ENCODE measurements at regions not wholly inside any gene's neighbourhood (a gene's known extent, or its start where the extent isn't known, plus 50 kb on each side); places are given as distances from the start of the nearest gene placed in this dataset.

DNA sequence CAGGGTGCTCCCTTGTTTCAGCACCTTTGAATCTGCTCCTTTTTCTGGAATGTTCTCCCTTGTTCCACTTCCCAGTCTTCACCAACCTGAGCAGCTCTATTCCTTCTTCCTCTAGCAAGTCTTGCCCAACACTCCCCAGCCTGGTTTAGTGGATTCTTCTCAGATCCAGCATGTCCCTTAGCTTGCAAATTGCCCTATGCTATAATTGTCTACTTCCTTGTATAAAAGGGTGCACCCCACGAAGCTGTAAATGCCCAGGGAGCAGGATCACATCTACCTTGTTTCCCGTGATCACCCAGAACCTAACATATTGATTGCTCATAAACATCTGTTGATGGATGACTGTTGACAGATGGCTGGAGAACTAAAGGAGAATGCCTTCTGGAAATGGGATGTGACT is 93.2 kb upstream of the C1QTNF9B start:
- no peaks in the 10 kb centered on the region for H3K36me3 ChIP-seq (ENCODE audit: control insufficient read depth in 4 of 4, insufficient read depth in 3 of 4, low read depth in 1 of 4, low read length in 3 of 4)
- no peaks in the 10 kb centered on the region for H3K4me1 ChIP-seq (ENCODE audit: control insufficient read depth in 4 of 4, insufficient read depth in 4 of 4, low read length in 3 of 4)
- no peak for DNase-seq (ENCODE audit: low spot score)
- H3K9me3 ChIP-seq (ENCODE audit: control insufficient read depth in 4 of 4, low read length in 3 of 4) = no peaks in the 10 kb centered on the region
- no peak overlapping the region for H3K4me3 ChIP-seq (ENCODE audit: low read depth in 1 of 3, low read length in 3 of 3)
- no peaks in the 10 kb centered on the region for H3K27me3 ChIP-seq (ENCODE audit: control insufficient read depth in 4 of 4, insufficient read depth in 4 of 4, low read length in 3 of 4)
- H3K9ac ChIP-seq (ENCODE audit: low read depth in 1 of 2, low read length in 2 of 2) = no peak overlapping the region
- TF ChIP-seq HNF4G (IDR thresholded peaks at IDR 0.05) = no peak
- TF ChIP-seq FOXA1 (IDR thresholded peaks at IDR 0.05) = no peak
- TF ChIP-seq GABPA (IDR thresholded peaks at IDR 0.05 in 1 of 2, conservative IDR thresholded peaks at IDR 0.05 in 1 of 2) = no peak
- TF ChIP-seq TAF1 (conservative IDR thresholded peaks at IDR 0.05) = no peak
- TF ChIP-seq NR2F2 (IDR thresholded peaks at IDR 0.05) = no peak
- TF ChIP-seq RXRA (IDR thresholded peaks at IDR 0.05) = no peak
- TF ChIP-seq HNF4A (conservative IDR thresholded peaks at IDR 0.05) = no peak
- TF ChIP-seq, protein P1, sequence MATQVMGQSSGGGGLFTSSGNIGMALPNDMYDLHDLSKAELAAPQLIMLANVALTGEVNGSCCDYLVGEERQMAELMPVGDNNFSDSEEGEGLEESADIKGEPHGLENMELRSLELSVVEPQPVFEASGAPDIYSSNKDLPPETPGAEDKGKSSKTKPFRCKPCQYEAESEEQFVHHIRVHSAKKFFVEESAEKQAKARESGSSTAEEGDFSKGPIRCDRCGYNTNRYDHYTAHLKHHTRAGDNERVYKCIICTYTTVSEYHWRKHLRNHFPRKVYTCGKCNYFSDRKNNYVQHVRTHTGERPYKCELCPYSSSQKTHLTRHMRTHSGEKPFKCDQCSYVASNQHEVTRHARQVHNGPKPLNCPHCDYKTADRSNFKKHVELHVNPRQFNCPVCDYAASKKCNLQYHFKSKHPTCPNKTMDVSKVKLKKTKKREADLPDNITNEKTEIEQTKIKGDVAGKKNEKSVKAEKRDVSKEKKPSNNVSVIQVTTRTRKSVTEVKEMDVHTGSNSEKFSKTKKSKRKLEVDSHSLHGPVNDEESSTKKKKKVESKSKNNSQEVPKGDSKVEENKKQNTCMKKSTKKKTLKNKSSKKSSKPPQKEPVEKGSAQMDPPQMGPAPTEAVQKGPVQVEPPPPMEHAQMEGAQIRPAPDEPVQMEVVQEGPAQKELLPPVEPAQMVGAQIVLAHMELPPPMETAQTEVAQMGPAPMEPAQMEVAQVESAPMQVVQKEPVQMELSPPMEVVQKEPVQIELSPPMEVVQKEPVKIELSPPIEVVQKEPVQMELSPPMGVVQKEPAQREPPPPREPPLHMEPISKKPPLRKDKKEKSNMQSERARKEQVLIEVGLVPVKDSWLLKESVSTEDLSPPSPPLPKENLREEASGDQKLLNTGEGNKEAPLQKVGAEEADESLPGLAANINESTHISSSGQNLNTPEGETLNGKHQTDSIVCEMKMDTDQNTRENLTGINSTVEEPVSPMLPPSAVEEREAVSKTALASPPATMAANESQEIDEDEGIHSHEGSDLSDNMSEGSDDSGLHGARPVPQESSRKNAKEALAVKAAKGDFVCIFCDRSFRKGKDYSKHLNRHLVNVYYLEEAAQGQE (IDR thresholded peaks at IDR 0.05) = no peak
- TF ChIP-seq, protein P2, sequence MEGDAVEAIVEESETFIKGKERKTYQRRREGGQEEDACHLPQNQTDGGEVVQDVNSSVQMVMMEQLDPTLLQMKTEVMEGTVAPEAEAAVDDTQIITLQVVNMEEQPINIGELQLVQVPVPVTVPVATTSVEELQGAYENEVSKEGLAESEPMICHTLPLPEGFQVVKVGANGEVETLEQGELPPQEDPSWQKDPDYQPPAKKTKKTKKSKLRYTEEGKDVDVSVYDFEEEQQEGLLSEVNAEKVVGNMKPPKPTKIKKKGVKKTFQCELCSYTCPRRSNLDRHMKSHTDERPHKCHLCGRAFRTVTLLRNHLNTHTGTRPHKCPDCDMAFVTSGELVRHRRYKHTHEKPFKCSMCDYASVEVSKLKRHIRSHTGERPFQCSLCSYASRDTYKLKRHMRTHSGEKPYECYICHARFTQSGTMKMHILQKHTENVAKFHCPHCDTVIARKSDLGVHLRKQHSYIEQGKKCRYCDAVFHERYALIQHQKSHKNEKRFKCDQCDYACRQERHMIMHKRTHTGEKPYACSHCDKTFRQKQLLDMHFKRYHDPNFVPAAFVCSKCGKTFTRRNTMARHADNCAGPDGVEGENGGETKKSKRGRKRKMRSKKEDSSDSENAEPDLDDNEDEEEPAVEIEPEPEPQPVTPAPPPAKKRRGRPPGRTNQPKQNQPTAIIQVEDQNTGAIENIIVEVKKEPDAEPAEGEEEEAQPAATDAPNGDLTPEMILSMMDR (IDR thresholded peaks at IDR 0.05; ENCODE audit: low read depth, low read length, missing input control) = no peak
- H3K27ac ChIP-seq (ENCODE audit: low read depth in 1 of 2, low read length in 2 of 2) = no peak overlapping the region
- 29% methylated on average over 2 of the region's 2 CpGs for WGBS

DNA sequence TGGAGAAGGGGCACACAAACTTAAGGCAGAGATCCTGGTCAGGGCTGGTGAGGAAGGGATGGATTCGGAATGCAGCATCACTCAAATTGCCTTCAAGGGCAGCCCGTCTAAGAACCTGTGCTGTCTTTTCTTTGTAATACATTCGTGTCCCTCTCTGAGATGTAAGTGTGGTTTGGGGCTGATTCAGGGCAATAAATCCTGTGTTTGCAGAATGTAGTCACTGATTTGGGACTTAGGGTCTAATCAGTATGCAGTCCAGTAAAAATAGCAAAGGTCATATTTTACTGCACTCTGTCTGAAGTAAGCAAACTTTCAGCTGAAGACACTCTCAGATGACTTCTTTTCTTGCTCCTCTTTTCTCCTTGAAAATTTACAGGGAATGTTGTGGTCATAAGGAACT is 93.8 kb upstream of the C1QTNF9B start:
- Histone ChIP-seq H3K27me3 (ENCODE audit: control insufficient read depth in 4 of 4, insufficient read depth in 4 of 4, low read length in 3 of 4) (no peaks in the 10 kb centered on the region), H3K9me3 (ENCODE audit: control insufficient read depth in 4 of 4, low read length in 3 of 4) (no peaks in the 10 kb centered on the region), H3K4me1 (ENCODE audit: control insufficient read depth in 4 of 4, insufficient read depth in 4 of 4, low read length in 3 of 4) (no peaks in the 10 kb centered on the region), H3K9ac (ENCODE audit: low read depth in 1 of 2, low read length in 2 of 2) (no peak overlapping the region), H3K4me3 (ENCODE audit: low read depth in 1 of 3, low read length in 3 of 3) (no peak overlapping the region), H3K36me3 (ENCODE audit: control insufficient read depth in 4 of 4, insufficient read depth in 3 of 4, low read depth in 1 of 4, low read length in 3 of 4) (no peaks in the 10 kb centered on the region), H3K27ac (ENCODE audit: low read depth in 1 of 2, low read length in 2 of 2) (no peak overlapping the region)
- no peak for DNase-seq (ENCODE audit: low spot score)
- WGBS = 61% methylated on average over 3 of the region's 3 CpGs
- TF ChIP-seq FOXA1 (IDR thresholded peaks at IDR 0.05) (no peak), YY1 (IDR thresholded peaks at IDR 0.05) (no peak), NR2F2 (IDR thresholded peaks at IDR 0.05) (no peak), JUND (IDR thresholded peaks at IDR 0.05) (no peak), HNF4A (conservative IDR thresholded peaks at IDR 0.05) (no peak), RXRA (IDR thresholded peaks at IDR 0.05) (no peak)
- TF ChIP-seq, protein P3, sequence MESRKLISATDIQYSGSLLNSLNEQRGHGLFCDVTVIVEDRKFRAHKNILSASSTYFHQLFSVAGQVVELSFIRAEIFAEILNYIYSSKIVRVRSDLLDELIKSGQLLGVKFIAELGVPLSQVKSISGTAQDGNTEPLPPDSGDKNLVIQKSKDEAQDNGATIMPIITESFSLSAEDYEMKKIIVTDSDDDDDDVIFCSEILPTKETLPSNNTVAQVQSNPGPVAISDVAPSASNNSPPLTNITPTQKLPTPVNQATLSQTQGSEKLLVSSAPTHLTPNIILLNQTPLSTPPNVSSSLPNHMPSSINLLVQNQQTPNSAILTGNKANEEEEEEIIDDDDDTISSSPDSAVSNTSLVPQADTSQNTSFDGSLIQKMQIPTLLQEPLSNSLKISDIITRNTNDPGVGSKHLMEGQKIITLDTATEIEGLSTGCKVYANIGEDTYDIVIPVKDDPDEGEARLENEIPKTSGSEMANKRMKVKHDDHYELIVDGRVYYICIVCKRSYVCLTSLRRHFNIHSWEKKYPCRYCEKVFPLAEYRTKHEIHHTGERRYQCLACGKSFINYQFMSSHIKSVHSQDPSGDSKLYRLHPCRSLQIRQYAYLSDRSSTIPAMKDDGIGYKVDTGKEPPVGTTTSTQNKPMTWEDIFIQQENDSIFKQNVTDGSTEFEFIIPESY (IDR thresholded peaks at IDR 0.05) = no peak
- TF ChIP-seq, protein P1 (IDR thresholded peaks at IDR 0.05) = no peak
- TF ChIP-seq, protein P4, sequence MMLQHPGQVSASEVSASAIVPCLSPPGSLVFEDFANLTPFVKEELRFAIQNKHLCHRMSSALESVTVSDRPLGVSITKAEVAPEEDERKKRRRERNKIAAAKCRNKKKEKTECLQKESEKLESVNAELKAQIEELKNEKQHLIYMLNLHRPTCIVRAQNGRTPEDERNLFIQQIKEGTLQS (IDR thresholded peaks at IDR 0.05) = no peak
